Kidney (tissue), 13 donors: ENCODE measurements at regions not wholly inside any gene's neighbourhood (a gene's known extent, or its start where the extent isn't known, plus 50 kb on each side); places are given as distances from the start of the nearest gene placed in this dataset.

Experiments
- DNase-seq, 5 donors: peaks; one replicate each; pipeline ENCODE4 v3.0.0-alpha.2; 2013 to 2020
- FAIRE-seq: peaks from 2 replicates; lab custom pipeline; 2012; peaks lifted over from hg19 to GRCh38; lab: Jason Lieb, UNC
- H3K27ac ChIP-seq, 2 donors: one replicate each; pipeline ENCODE4 v1.7.0; 2013; ENCODE audit warnings: low read depth in 2 of 2, low read length in 2 of 2, inconsistent platforms in 1 of 2
- H3K27me3 ChIP-seq: one replicate; pipeline ENCODE4 v1.7.1; 2013; ENCODE audit warnings: low read length, inconsistent platforms; ENCODE audit not compliant: control insufficient read depth, insufficient read depth
- H3K36me3 ChIP-seq, 3 donors: one replicate each; pipeline versions ENCODE4 v1.7.0 to v1.7.1; 2013; ENCODE audit warnings: low read length in 3 of 3, control low read depth in 1 of 3, inconsistent platforms in 1 of 3; ENCODE audit not compliant: insufficient read depth in 3 of 3, control insufficient read depth in 2 of 3
- H3K4me1 ChIP-seq, 3 donors: one replicate each; pipeline versions ENCODE4 v1.7.0 to v1.7.1; 2013; ENCODE audit warnings: low read length in 3 of 3, inconsistent platforms in 1 of 3, low read depth in 1 of 3; ENCODE audit not compliant: control insufficient read depth in 2 of 3, insufficient read depth in 2 of 3
- H3K4me3 ChIP-seq, 3 donors: one replicate each; pipeline versions ENCODE4 v1.7.0 to v1.8.1; 2013; ENCODE audit warnings: low read length in 3 of 3, control low read depth in 1 of 3, inconsistent platforms in 1 of 3
- H3K9ac ChIP-seq, 3 donors: one replicate each; pipeline versions ENCODE4 v1.7.0 to v1.7.1; 2013; ENCODE audit warnings: low read length in 3 of 3, control low read depth in 1 of 3, inconsistent platforms in 1 of 3
- H3K9me3 ChIP-seq, 3 donors: one replicate each; pipeline versions ENCODE4 v1.7.0 to v1.7.1; 2013; ENCODE audit warnings: low read length in 3 of 3, control low read depth in 1 of 3, inconsistent platforms in 1 of 3; ENCODE audit not compliant: control insufficient read depth in 2 of 3, insufficient read depth in 1 of 3
- CTCF ChIP-seq: IDR thresholded peaks from 3 replicates; pipeline ENCODE4 v1.5.1; 2012; ENCODE audit warnings: mild to moderate bottlenecking, moderate library complexity, borderline replicate concordance; ENCODE audit not compliant: insufficient read depth; ENCODE audit errors: extremely low read depth
- intact Hi-C: fragments of 100-400 bp; cut with DNase I; formaldehyde crosslinking; loops from one replicate; pipeline ENCODE4 v1.11.1; 2022
- donor health status: control.
- donor health status: control.
- donor health status: control.
- donor health status: control.
- donor health status: control.
- donor health status: DM: yes; HTN: yes; CAD: no.
- donor health status: Normal renal cell carcinoma (clear cell type).

- intact Hi-C loops: no loop called here
- TF ChIP-seq CTCF: no peak
- FAIRE-seq (no peak), DNase-seq (no peak)
- no peaks in the 10 kb centered on the region for H3K9me3 ChIP-seq
- no peak overlapping the region for H3K4me3 ChIP-seq
- H3K36me3 ChIP-seq: no peaks in the 10 kb centered on the region
- no peak overlapping the region for H3K27ac ChIP-seq
- H3K27me3 ChIP-seq: no peaks in the 10 kb centered on the region
- no peaks in the 10 kb centered on the region for H3K4me1 ChIP-seq
- H3K9ac ChIP-seq: no peak overlapping the region
These were observed 91.9 kb downstream of the FCRL5 start for GRCh38 chr1:157460381-157460780.

GRCh38 chr1:157457279-157457678 lies 95.0 kb downstream of the FCRL5 start:
- no peak overlapping the region for H3K9ac ChIP-seq
- FAIRE-seq: no peak
- intact Hi-C loops: no loop called here
- H3K36me3 ChIP-seq: no peaks in the 10 kb centered on the region
- H3K4me3 ChIP-seq: no peak overlapping the region
- H3K27me3 ChIP-seq: no peaks in the 10 kb centered on the region
- TF ChIP-seq CTCF: no peak
- H3K4me1 ChIP-seq: no peaks in the 10 kb centered on the region
- no peaks in the 10 kb centered on the region for H3K9me3 ChIP-seq
- no peak overlapping the region for H3K27ac ChIP-seq
- DNase-seq: no peak

GRCh38 chr1:157455318-157455717 lies 97.0 kb downstream of the FCRL5 start:
- intact Hi-C loops: no loop called here
- FAIRE-seq: no peak
- no peak for DNase-seq
- no peak for TF ChIP-seq CTCF
- Histone ChIP-seq H3K4me3 (no peak overlapping the region), H3K27me3 (no peaks in the 10 kb centered on the region), H3K9me3 (no peaks in the 10 kb centered on the region), H3K4me1 (no peaks in the 10 kb centered on the region), H3K9ac (no peak overlapping the region), H3K27ac (no peak overlapping the region), H3K36me3 (no peaks in the 10 kb centered on the region)

- DNase-seq (no peak), FAIRE-seq (no peak)
- no peaks in the 10 kb centered on the region for H3K4me1 ChIP-seq
- no peaks in the 10 kb centered on the region for H3K27me3 ChIP-seq
- H3K4me3 ChIP-seq: no peak overlapping the region
- no peaks in the 10 kb centered on the region for H3K9me3 ChIP-seq
- no peak overlapping the region for H3K9ac ChIP-seq
- TF ChIP-seq CTCF: no peak
- no peak overlapping the region for H3K27ac ChIP-seq
- intact Hi-C loops: no loop called here
- H3K36me3 ChIP-seq: no peaks in the 10 kb centered on the region
These were observed 102.2 kb downstream of the FCRL5 start for GRCh38 chr1:157450106-157450505.
